Retinal pigment epithelial cell (primary cell): ENCODE measurements at regions not wholly inside any gene's neighbourhood (a gene's known extent, or its start where the extent isn't known, plus 50 kb on each side); places are given as distances from the start of the nearest gene placed in this dataset.

Experiments used
- DNase-seq: peaks from one replicate; pipeline ENCODE4 v3.0.0-alpha.2; 2010; ENCODE audit warnings: low read depth
- H3K4me3 ChIP-seq: 2 replicates; pipeline ENCODE4 v1.5.1; 2011; ENCODE audit warnings: mild to moderate bottlenecking, low read length, control low read depth, moderate library complexity
- CTCF ChIP-seq: conservative IDR thresholded peaks from 2 replicates; pipeline ENCODE4 v1.5.1; 2011; ENCODE audit warnings: low read depth, low read length, control low read depth, inconsistent platforms

GRCh38 chr11:71055925-71056324, 196.5 kb downstream of the SHANK2 start:
- no peak for DNase-seq
- H3K4me3 ChIP-seq: no peak overlapping the region
- no peak for TF ChIP-seq CTCF
